OCI-LY3 (cell line): ENCODE measurements at regions not wholly inside any gene's neighbourhood (a gene's known extent, or its start where the extent isn't known, plus 50 kb on each side); places are given as distances from the start of the nearest gene placed in this dataset.

Experiments used
- H2AFZ ChIP-seq: fragments of 200-600, 300-600 bp; shearing (Covaris generic); 2 replicates; pipeline ENCODE4 v1.6.0; 2014; ENCODE audit warnings: antibody characterized with exemption, low read depth, low read length
- H3K27ac ChIP-seq: fragments of 200-600, 300-600 bp; sonication (generic); 2 replicates; pipeline ENCODE4 v1.5.1; 2014; ENCODE audit warnings: mild to moderate bottlenecking, low read length, moderate library complexity, mixed read lengths
- H3K27me3 ChIP-seq: fragments of 200-600, 300-600 bp; sonication (generic); 2 replicates; pipeline ENCODE4 v1.6.1; 2014; ENCODE audit warnings: low read depth, low read length, mixed read lengths
- H3K36me3 ChIP-seq: fragments of 200-600, 300-600 bp; sonication (generic); replicated peaks from 2 replicates; pipeline ENCODE3; 2014; ENCODE audit warnings: low read depth, low read length, mixed read lengths
- H3K4me1 ChIP-seq: fragments of 300-600, 200-600 bp; sonication (generic); 2 replicates; pipeline ENCODE4 v1.6.1; 2014; ENCODE audit warnings: low read length, mixed read lengths
- H3K4me2 ChIP-seq: fragments of 200-600, 300-600 bp; sonication (generic); 2 replicates; pipeline ENCODE4 v1.6.1; 2014; ENCODE audit warnings: low read length, mixed read lengths
- H3K4me3 ChIP-seq: fragments of 300-600, 200-600 bp; sonication (generic); 2 replicates; pipeline ENCODE4 v1.5.1; 2014; ENCODE audit warnings: antibody characterized with exemption, mild to moderate bottlenecking, low read length, moderate library complexity
- H3K79me2 ChIP-seq: fragments of 300-600, 200-600 bp; shearing (Covaris generic); 2 replicates; pipeline ENCODE4 v1.6.1; 2014; ENCODE audit warnings: mild to moderate bottlenecking, low read length, mixed read lengths
- H3K9ac ChIP-seq: fragments of 300-600, 200-600 bp; shearing (Covaris generic); 2 replicates; pipeline ENCODE4 v1.6.0; 2014; ENCODE audit warnings: mild to moderate bottlenecking, low read length, moderate library complexity
- H3K9me3 ChIP-seq: fragments of 200-600, 300-600 bp; shearing (Covaris generic); 2 replicates; pipeline ENCODE4 v1.6.1; 2014; ENCODE audit warnings: low read length, mixed read lengths; ENCODE audit not compliant: insufficient read depth
- H4K20me1 ChIP-seq: fragments of 200-600, 300-600 bp; sonication (generic); 2 replicates; pipeline ENCODE4 v1.6.1; 2016; ENCODE audit warnings: low read length, mixed read lengths; ENCODE audit not compliant: insufficient read depth
- EZH2phosphoT487 ChIP-seq: fragments of 200-600 bp; shearing (Covaris generic); IDR thresholded peaks from 2 replicates; pipeline ENCODE4 v1.6.1; 2018; ENCODE audit warnings: antibody characterized with exemption, mixed run types, low read depth
- TF ChIP-seq, protein P1 (sequence below): fragments of 200-600, 300-600 bp; sonication (generic); IDR thresholded peaks from 2 replicates; pipeline ENCODE4 v1.5.1; 2014; ENCODE audit warnings: antibody characterized with exemption, low read length, low read depth

DNA sequence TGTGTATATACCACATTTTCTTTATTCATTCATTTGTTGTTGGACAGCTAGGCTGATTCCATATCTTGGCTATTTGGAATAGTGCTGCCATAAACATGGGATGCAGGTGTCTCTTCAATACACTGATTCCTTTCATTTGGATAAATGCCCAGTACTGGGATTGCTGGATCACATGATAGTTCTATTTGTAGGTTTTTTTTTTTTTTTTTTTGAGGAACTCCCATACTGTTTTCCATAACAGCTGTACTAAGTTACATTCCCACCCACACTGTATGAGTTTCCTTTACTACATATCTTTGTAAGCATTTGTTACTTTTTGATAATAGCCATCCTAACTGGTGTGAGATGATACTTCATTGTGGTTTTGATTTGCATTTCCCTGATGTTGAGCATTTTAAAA, 437.7 kb downstream of the DIPK2A start:
- no peaks in the 10 kb centered on the region for H4K20me1 ChIP-seq
- no peak overlapping the region for H3K4me3 ChIP-seq
- no peaks in the 10 kb centered on the region for H3K36me3 ChIP-seq
- H3K79me2 ChIP-seq = no peaks in the 10 kb centered on the region
- TF ChIP-seq, protein P1, sequence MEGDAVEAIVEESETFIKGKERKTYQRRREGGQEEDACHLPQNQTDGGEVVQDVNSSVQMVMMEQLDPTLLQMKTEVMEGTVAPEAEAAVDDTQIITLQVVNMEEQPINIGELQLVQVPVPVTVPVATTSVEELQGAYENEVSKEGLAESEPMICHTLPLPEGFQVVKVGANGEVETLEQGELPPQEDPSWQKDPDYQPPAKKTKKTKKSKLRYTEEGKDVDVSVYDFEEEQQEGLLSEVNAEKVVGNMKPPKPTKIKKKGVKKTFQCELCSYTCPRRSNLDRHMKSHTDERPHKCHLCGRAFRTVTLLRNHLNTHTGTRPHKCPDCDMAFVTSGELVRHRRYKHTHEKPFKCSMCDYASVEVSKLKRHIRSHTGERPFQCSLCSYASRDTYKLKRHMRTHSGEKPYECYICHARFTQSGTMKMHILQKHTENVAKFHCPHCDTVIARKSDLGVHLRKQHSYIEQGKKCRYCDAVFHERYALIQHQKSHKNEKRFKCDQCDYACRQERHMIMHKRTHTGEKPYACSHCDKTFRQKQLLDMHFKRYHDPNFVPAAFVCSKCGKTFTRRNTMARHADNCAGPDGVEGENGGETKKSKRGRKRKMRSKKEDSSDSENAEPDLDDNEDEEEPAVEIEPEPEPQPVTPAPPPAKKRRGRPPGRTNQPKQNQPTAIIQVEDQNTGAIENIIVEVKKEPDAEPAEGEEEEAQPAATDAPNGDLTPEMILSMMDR = no peak
- TF ChIP-seq EZH2phosphoT487 = no peak
- no peak overlapping the region for H3K4me2 ChIP-seq
- no peak overlapping the region for H2AFZ ChIP-seq
- H3K27me3 ChIP-seq = no peaks in the 10 kb centered on the region
- no peak overlapping the region for H3K27ac ChIP-seq
- no peaks in the 10 kb centered on the region for H3K9me3 ChIP-seq
- no peak overlapping the region for H3K9ac ChIP-seq
- 0 out of 2 replicates have a peak, but pooled peaks cover 5% of the 10 kb centered on the region for H3K4me1 ChIP-seq

DNA sequence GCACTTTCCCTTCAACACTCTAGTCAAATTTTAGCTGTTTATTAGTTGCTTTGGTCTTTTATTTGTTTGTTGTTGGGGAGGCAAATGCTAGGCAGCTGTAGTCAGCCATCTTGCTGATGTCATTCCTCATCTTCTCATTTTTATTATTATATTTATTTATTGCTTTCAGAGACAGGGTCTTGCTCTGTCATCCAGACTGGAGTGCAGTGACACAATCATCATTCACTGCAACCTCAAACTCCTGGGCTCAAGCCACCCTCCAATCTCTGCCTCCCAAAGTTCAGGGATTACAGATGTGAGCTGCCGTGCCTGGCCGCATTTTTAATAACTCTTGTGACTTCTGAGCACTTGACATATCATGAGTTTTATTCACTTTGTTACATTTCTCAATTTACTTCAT, 441.4 kb downstream of the DIPK2A start:
- H3K79me2 ChIP-seq = no peaks in the 10 kb centered on the region

DNA sequence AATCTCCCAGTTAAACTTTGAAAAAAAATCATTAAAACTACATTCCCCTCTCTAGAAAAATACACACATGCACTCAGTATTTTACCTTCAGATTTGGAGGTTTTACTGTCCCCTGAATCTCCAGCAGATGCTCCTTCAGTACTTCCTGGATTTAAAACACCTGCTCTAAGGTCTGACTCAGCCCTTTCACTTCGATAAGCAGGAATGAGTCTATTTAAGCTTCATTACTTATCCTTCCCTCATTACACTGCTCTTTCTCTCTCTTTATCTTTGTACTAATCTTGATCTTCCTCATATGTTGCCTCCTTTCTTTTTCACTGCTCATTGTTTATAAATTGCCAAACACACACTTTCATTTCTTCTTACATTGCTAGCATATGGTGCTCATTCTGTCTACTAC, 443.9 kb downstream of the DIPK2A start:
- no peaks in the 10 kb centered on the region for H4K20me1 ChIP-seq
- peaks cover 3% of the 10 kb centered on the region for H3K36me3 ChIP-seq
- H3K9me3 ChIP-seq = no peaks in the 10 kb centered on the region
- TF ChIP-seq, protein P1 = no peak
- no peak for TF ChIP-seq EZH2phosphoT487
- no peak overlapping the region for H2AFZ ChIP-seq
- H3K9ac ChIP-seq = peak overlapping the region; percentile 18
- H3K4me3 ChIP-seq = peak overlapping the region; percentile 37
- H3K27ac ChIP-seq = peak overlapping the region; percentile 76
- H3K4me2 ChIP-seq = peak overlapping the region; percentile 61
- no peaks in the 10 kb centered on the region for H3K27me3 ChIP-seq
- H3K4me1 ChIP-seq = peaks cover 52% of the 10 kb centered on the region
- no peaks in the 10 kb centered on the region for H3K79me2 ChIP-seq

More for the DNA sequence above, 441.4 kb downstream of the DIPK2A start:
- no peaks in the 10 kb centered on the region for H4K20me1 ChIP-seq
- H3K9ac ChIP-seq = no peak overlapping the region
- no peak overlapping the region for H2AFZ ChIP-seq
- H3K27me3 ChIP-seq = no peaks in the 10 kb centered on the region
- TF ChIP-seq, protein P1 = no peak
- no peaks in the 10 kb centered on the region for H3K9me3 ChIP-seq
- no peak overlapping the region for H3K4me3 ChIP-seq
- peaks cover 41% of the 10 kb centered on the region for H3K4me1 ChIP-seq
- no peak overlapping the region for H3K27ac ChIP-seq
- no peaks in the 10 kb centered on the region for H3K36me3 ChIP-seq
- H3K4me2 ChIP-seq = no peak overlapping the region

DNA sequence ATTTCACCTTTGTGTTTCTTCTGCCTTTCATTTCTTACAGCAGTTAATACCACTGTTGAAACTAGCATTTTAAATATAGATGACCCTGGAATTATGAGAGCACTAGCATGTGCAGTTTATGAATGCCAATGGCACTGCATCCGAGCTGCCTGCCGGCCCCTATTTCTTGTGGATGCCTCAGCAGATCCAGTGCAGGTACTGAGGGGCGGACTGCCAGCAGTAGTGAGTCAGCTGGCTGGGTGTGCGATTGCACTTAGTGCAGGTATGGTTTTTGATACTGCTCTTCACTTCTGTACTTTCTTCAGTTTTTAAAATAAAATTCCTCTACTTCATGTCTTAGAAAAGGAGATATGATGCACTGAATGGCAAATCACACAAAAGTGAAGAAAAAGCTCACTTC, 453.0 kb downstream of the DIPK2A start:
- Histone ChIP-seq H3K27me3 (no peaks in the 10 kb centered on the region), H3K79me2 (no peaks in the 10 kb centered on the region), H3K9me3 (no peaks in the 10 kb centered on the region), H3K27ac (no peak overlapping the region), H3K9ac (no peak overlapping the region), H3K4me2 (no peak overlapping the region), H4K20me1 (no peaks in the 10 kb centered on the region), H3K4me3 (no peak overlapping the region), H2AFZ (0 out of 2 replicates have a peak overlapping the region, but pooled peaks have one; percentile 1), H3K36me3 (no peaks in the 10 kb centered on the region), H3K4me1 (peaks cover 7% of the 10 kb centered on the region)
- TF ChIP-seq, protein P1 = no peak
- no peak for TF ChIP-seq EZH2phosphoT487
